GM18499 (cell line): ENCODE measurements at regions not wholly inside any gene's neighbourhood (a gene's known extent, or its start where the extent isn't known, plus 50 kb on each side); places are given as distances from the start of the nearest gene placed in this dataset.

Source experiments
- ATAC-seq: cut with Tn5 transposase; IDR thresholded peaks from one replicate; pipeline ENCODE4 v1.9.1; 2021; ENCODE audit warnings: moderate number of reproducible peaks; ENCODE audit not compliant: insufficient read depth, unreplicated experiment

DNA sequence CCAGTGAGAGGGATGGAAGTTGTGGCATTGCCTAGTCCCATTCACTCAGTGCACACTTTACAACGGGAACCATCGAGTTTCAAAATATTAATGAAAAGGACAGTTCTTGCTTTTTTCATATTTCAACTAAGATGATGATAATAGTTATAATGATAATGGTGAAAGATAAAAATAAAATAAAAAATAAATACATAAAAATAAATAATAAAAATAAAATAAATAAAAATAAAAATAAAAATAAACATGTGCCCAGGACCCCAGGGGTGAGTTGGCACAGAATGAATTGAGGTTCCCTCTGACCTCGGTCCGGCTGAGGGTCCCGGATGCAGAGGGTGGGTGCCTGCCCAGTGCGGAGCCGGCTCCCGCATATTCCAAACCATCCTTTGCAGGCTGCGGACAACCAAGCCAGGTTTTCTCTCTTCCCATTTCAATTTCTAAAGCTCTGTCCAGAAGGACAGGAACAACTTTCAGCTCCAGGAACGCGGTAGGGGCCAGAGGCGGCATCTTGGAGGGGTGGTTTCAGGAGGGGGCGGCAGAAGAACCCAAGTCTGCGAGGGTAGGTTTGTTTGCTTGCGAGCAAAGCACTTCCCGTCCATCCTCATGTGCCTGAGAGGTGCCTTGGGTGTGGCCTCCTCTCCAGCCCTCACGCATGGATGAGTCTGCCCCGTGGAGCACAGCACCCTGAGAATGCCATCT is 236.8 kb downstream of the DLL1 start:
- ATAC-seq, result no peak

DNA sequence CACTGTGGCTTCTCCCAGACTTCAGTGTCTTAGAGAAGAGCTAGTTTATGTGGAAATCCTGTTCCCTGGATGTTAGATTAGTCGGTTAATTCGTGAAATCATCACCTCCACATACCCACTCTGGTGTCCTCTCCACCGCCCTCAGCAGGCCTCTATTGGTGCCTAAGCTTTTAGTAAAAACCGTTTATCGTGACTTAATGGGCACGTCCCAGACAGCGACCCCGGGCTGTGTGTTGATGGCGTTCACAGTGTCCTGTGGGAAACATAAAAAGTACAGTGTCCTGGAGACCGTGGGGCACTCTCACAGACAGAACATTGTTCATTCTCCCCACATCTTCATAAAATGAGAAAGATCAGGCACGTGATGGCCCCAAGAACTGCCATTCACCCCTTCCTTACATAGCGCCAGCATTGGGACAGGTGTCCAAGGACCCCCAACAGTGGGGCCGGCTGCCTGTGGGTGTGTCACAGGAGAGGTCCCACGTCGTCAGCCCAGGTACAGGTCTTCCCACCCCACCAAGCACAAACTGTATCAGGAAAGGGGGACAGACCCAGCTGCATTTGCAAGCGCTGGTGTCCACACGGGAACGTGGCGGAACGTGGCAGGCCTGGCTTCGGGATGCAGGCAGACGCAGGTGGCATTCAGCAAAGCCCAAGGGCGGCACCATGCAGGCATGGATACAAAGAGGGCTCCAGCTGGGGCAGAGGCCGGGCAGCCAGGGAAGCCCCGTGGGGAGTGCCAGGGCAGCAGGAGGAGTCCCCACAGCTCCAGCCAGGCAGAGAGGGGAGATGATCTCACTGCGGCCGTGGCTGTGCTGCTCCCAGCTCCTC is 237.7 kb downstream of the DLL1 start:
- ATAC-seq, result no peak

DNA sequence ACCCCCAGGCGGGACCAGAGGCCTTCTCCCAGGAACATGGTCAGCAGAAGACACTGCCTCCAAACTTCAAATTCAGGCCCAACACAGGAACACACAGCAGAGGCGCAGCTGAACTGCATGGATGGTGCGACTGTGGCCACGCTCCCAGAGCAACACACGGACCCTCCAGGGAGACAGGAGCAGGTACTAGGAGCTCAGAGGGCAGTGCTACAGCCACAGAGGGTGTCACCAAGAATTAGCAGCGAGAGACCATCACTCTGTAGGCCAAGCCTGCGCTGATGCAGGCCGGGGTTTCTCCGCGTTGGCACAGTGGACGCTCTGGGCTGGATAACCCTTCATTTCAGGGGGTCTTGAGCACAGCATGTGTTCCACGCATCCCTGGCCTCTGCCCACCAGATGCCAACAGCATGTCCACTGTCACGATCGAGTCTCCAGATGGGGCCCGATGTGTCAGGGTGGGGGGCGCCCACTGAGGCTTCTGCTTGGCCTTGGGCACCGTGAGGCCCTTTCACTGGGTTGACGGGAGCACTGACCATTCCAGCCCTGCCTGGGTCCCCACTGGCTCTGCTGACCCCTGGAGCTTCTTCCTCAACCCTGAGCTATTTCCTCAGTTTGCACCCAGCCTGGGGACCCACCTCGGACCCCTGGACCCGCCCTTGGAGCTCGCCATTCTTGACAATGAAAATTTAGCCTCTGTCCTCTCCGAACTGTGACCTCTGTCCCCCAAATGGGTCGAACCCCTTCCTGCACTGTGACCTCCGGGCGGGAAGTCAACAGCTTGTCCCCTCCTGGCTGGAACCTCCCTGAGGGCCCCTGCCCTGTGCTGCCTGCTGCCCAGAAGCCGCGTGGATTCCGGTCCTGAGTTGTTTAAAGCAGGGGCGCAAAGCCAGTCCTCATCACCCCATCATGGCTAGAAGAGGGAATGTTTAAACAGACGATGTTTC is 239.4 kb downstream of the DLL1 start:
- no peak for ATAC-seq

DNA sequence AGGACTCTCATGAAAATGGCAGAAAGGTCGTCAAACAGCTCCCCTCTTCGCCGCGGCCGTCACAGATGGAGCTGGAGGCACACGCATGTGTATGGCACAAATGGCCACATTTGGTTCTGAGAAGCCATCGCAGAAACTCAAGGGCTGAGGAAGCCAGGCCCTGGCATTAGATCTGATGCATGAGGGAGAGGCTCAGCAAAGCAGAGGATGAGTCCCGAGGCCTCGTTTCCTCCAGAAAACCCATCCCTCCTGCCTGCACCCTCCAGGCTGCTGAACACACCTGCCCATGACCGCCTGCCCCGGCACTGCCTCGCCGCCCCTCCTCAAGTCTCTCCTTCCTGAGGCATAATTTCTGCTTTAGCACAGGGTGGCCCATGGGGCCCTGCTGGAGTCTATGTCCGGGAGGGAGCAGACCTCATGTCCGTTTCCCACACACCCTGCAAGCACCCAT is 240.3 kb downstream of the DLL1 start:
- ATAC-seq, result no peak

DNA sequence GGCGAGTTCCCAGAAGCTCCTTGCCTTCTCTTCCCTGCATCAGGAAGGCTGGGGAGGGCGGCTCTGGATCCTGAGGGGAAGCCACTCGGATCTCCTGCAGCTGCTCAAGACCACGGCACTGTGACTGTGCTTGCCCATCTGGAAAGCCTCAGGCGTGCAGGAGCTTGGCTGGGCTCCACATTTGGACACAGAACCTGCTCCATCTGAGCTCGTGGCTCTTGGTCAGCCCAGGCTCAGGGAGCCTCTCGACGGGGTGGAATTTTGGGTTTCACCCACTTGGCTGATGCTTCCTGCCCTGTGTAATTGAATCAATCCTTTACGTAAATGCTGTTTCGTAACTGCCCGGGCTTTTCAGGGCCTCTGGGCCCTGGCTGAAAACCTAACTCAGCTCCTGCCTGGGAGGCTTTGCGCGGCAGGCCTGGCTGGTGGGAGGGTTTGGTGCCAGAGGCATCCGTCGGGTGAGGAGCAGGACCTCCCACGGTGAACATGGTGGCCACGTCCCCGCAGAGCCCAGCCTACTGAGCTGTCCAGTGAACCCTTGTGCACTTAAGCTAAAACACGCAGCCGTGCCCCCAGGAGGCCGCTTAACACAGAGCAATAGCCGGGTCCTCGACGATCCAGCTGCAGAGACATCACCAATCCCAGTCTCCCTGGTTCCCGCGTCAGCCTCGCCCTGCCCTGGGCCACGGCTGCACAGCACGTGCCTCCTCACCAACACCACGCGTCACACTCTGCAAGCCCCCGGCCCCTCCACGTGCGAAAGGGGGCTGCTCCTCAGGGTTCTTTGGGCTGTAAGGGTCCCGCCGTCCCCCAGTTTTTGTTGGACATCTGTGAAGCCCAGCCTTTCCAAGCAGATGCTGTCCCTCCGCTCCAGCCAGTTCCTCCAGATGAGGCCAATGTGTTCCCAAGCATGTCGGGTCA is 241.0 kb downstream of the DLL1 start:
- no peak for ATAC-seq

DNA sequence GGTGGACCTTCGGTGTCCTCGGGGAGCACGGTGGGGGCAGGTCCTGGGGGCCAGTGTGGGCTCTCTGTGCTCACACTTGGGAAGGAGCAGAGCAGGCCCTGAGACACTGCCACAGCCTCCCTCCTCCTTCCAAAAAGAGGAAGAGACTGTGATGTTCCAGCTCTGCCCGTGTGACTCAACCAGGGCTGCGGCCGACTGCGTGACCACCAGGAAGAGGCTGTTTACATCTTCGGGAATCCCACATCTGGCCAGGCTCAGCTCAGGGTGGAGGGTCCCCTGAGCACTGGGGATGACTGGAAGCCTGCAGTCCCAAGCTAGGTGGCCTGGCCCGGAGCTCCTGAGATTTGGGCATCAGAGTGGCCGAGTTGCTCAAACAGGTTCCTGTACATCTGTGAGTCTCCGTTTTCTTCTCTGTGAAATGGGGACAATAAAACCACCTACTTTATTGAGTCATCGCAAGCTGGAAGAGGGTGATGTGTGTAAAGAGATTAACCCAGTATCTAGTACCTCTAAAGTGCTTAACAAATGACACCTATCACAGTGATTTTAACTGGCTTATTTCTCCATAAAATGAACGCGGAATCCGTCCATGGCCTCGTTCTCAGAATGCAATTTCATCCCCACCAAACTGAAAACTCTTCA is 242.1 kb downstream of the DLL1 start:
- no peak for ATAC-seq

DNA sequence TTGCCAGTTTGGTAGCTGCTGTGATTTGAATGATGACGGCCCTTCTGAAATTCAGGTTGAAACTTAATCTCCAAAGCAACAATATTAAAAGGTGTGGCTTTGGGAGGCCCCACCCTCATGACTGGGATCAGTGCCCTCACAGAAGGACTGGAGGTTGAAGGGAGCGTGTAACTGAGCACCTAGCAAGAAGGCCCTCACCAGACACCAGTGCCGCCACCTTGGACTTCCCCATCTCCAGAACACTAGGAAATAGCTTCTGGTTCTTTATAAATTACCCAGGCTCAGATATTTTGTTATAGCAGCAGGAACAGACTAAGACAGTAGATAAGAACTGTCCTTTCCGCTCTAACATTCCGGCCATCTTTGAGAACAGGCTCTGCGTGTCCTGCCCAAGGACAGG is 243.1 kb downstream of the DLL1 start:
- ATAC-seq, result no peak

DNA sequence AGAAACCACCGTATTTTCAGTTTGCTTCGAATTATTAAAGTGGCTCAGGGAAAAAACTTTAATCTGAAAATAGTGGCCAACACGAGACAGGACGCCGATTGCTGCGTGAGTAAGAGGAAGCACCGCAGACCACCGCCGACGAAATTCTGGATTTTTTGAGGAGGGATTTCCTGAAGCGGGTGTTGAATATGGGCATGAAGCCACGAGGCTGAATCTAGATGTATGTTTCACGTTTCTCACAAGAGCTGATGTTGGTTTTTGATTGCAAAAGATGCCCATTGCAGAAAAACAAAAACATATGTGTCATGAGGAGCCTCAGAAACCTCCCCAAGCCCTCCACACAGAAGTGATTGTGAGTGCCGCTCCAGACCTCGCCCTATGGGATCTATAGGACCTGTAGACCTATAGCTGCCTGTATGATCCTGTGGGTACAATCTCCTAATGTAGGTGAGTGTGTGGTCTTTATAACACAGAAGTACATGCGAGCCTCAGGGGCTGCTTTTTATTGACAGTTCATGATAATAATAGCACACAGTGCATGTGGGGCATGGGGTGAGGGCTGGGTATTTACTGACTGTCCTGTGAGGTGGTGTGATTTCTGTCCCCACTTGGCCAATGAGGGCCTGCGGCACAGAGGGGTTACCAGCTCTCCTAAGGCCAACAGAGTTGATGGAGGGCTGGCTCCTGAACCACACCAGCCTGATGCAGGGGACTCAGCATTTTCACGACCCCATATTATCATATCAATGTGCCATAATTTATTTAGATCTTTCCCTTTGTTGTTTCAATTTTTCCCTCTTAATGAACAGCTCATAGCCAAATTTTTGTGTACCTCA is 243.9 kb downstream of the DLL1 start:
- no peak for ATAC-seq

DNA sequence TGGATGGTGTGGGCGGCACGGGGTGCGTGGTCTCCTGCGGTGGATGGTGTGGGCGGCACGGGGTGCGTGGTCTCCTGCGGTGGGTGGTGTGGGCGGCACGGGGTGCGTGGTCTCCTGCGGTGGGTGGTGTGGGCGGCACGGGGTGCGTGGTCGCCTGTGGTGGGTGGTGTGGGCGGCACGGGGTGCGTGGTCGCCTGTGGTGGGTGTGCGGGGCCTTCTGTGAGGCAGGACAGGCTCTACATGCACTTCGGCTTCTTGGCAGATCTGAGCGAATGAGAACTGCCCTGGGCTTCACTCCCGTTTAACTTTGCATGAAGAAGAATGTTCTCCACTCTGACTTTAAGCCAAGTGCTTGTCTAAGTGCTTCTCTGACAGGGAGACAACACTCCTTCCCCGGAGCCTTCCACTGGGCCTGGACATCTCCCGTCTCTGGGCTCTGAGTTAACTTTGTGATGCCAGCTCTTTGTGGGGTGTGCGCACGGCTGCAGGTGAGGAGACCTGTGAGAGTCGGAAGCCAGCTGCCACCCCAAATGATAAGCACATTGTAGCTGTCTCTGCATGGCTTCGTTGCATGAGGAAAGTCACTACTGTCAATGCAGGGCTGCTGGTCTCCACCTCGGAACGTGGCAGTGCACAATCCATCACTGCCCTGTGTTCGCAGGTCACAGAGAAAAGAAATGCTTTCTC is 244.8 kb downstream of the DLL1 start:
- ATAC-seq, result no peak

DNA sequence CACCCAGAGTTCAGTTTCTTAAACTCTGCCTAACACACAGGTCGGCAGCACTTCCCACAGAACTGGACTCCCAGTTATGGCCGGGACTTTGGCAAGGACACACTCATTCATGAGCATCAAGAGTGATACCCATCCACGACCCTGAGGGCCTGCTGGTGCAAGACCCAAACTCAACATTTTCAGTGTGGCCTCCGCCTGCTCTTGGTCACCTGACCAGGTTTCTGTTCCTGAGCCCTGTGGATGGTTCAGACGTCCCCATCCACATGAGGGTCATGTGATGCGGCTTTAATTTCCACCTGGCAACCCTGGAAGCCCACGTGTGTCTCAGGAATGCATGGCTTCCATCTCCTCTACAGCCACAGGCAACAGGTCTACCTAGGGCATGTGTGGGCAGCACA is 245.3 kb downstream of the DLL1 start:
- ATAC-seq, result no peak

DNA sequence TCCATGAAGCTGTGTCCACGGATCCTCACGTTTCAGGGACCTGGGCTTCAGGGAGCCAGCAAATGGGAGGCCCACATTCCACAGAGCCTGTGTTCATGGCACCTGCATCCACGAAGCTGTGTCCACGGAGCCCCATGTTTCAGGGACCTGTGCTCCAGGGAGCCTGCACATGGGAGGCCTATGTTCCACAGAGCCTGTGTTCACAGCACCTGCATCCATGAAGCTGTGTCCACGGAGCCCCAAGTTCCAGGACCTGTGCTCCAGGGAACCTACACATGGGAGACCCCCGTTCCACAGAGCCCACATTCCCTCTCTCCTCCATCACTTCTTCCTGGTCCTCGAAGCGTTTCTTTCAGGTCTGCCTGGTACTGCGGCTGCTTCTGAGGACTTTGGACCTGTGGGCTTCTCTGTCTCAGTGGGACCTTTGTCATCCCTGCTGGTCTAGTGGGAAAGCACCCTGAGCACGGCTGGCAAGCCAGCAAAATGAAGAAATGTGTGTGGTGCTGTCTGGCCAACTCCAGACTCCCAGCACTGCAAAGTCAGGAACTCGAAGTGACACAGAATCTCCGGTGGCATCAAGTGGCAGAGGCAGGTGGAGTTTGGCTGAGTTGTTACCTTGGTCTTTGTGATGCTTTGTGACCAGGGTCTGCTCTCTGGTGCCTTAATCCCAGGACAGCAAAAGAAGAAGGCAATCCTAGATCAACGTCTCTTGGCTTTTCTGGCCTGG is 245.9 kb downstream of the DLL1 start:
- no peak for ATAC-seq

DNA sequence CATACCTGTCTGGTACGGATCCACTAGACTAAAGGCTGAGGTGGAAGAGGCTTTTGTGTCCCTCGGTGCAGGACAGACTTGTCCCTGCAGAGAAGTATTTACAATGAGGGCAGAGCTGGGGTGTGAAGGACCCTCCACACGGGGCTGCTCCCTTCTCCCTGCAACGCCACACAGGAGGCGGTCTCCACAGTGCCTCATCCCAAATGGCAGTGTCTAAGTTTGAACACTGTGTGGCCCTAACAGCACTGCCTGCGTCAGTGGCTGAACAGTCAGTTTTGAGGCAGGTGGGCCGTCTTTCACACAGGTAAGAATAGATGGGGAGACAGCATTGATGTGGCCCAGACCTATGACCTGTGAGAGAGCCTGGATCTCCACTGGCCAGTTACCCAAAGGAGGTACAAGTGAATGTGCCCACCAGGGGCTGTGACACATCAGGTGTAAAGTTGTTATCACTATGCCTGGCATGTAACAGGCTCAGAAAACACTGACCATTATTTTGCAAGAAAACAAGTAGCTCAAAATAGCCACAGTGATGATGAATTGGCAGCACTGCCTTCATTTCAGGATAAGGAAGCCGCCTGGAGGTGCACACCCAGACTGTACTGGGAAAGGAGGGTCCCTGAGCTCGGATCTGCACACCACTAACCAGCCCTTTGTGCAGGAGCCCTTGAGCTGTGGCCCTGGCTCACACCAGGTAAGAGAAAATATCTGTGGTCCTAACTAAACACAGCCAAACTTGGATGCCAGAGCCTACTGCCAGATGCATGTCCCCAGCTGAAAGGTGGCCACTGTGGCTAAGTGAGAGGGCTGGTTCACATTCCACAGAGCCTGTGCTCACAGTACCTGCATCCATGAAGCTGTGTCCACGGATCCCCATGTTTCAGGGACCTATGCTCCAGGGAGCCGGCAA is 246.7 kb downstream of the DLL1 start:
- no peak for ATAC-seq

DNA sequence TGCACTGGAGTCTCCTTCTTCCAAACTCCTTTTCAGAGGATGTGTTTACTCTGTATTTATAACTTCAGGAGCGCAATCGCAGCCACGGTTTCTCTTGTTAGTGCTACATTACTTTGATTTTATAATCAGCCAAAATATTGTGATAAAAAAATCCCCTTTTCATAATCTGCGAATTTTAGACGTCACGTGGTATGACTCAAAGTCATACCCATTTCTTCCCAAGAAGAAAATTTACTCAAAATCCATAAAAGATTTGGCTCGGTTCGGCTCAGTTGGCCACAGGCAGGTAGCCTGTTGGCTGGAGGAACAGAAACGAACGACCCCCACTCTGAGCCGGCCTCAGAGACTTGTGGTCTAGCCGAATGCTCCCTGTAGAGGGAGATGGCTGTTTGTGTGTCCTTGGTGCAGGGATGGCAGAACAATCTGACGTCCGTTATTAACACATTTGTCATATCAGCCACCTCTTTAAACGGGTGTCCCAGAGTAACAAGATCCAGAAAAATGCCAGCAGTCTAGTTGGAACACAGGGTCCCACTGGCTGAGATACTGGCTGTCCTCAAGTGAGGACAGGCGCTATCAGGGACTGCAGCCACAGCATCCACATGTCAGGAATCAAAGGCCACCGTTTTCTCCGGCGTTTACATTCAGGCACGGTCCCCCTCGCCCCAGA is 247.6 kb downstream of the DLL1 start:
- ATAC-seq, result no peak

DNA sequence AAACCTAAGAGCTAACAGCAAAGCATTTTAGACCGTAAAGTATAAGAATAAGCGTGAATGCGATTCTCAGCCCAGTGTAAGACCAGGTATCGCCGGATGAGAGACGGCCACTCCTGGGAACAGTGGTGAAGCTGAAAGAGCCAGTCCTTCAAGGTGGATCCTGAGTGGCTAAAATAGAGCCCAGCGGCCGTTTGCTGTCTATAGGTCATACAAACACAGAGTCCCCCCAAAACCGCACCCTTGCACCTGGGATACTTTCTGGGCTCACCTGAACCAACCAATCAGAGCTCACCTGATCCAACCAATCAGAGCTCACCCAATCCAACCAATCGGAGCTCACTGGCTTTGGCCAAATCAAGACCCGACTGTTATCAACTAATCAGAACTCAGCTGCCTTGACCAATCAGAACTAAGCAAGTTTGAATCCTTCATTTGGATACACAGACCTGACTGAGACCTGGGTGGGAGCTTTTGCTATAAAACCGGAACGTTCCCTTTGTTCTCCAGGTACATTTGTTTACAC is 248.2 kb downstream of the DLL1 start:
- no peak for ATAC-seq

DNA sequence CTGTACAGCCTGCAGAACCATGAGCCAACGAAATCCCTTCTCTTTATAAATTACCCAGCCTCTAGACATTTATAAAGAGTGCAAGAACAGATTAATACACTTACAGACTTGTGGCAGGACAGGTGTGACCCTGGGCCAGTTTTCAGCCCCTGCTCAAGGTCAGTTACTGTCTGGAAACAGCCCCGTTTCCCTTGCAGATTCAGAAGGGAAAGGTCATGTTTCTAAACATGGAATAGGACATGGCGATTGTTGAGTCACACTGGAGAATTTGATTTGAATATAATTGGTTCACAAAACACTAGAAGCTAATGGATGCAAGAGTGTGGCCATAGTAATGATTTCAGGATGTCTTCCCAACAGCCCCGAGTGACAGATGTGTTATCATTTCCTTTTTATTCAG is 248.8 kb downstream of the DLL1 start:
- no peak for ATAC-seq
